HG02943 (cell line): ENCODE measurements at regions not wholly inside any gene's neighbourhood (a gene's known extent, or its start where the extent isn't known, plus 50 kb on each side); places are given as distances from the start of the nearest gene placed in this dataset.

ENCODE experiments used
- ATAC-seq: cut with Tn5 transposase; IDR thresholded peaks from one replicate; pipeline ENCODE4 v1.9.1; 2021; ENCODE audit warnings: mild to moderate bottlenecking, low read depth, moderate library complexity; ENCODE audit not compliant: unreplicated experiment

GRCh38 chr2:126748188-126748760 lies 92.3 kb downstream of the GYPC start:
- ATAC-seq: no peak

- no peak for ATAC-seq
These were observed 93.1 kb downstream of the GYPC start for GRCh38 chr2:126748929-126749518.

GRCh38 chr2:126749537-126749936 lies 93.6 kb downstream of the GYPC start:
- ATAC-seq: no peak

- no peak for ATAC-seq
These were observed 94.5 kb downstream of the GYPC start for GRCh38 chr2:126750506-126750905.

- no peak for ATAC-seq
These were observed 95.5 kb downstream of the GYPC start for GRCh38 chr2:126751477-126751876.

GRCh38 chr2:126752876-126753275 lies 96.9 kb downstream of the GYPC start:
- no peak for ATAC-seq

- no peak for ATAC-seq
These were observed 97.7 kb downstream of the GYPC start for GRCh38 chr2:126753501-126754212.

- no peak for ATAC-seq
These were observed 98.5 kb downstream of the GYPC start for GRCh38 chr2:126754240-126755004.

- ATAC-seq: no peak
These were observed 100.2 kb downstream of the GYPC start for GRCh38 chr2:126756125-126756524.

- ATAC-seq: no peak
These were observed 105.5 kb downstream of the GYPC start for GRCh38 chr2:126761256-126761980.

GRCh38 chr2:126761981-126762878 lies 106.3 kb downstream of the GYPC start:
- no peak for ATAC-seq

GRCh38 chr2:126764686-126765265 lies 108.8 kb downstream of the GYPC start:
- ATAC-seq: no peak

GRCh38 chr2:126765395-126765794 lies 109.4 kb downstream of the GYPC start:
- ATAC-seq: no peak

GRCh38 chr2:126766295-126766968 lies 110.5 kb downstream of the GYPC start:
- no peak for ATAC-seq

- no peak for ATAC-seq
These were observed 111.0 kb downstream of the GYPC start for GRCh38 chr2:126766969-126767296.

GRCh38 chr2:126769118-126769517 lies 113.2 kb downstream of the GYPC start:
- no peak for ATAC-seq

- ATAC-seq: no peak
These were observed 114.5 kb downstream of the GYPC start for GRCh38 chr2:126770466-126770865.

- no peak for ATAC-seq
These were observed 115.1 kb downstream of the GYPC start for GRCh38 chr2:126771094-126771493.
